GM23338 (cell line): ENCODE measurements at regions not wholly inside any gene's neighbourhood (a gene's known extent, or its start where the extent isn't known, plus 50 kb on each side); places are given as distances from the start of the nearest gene placed in this dataset.

Source experiments
- ATAC-seq: fragments of 200-7000 bp; cut with Tn5 transposase; 3 replicates; pipeline ENCODE4 v1.9.1; 2020
- DNase-seq: peaks from one replicate; pipeline ENCODE4 v3.0.0-alpha.2; 2015; ENCODE audit warnings: low spot score
- H2AFZ ChIP-seq: fragments of 200-600 bp; sonication (generic); 2 replicates; pipeline ENCODE4 v1.8.0; 2016; ENCODE audit warnings: antibody characterized with exemption, mild to moderate bottlenecking, moderate library complexity
- H3F3A ChIP-seq: fragments of 200-600 bp; sonication (generic); replicated peaks from 2 replicates; pipeline ENCODE4 v1.8.0; 2017; ENCODE audit warnings: antibody characterized with exemption, mixed run types, low read depth
- H3K27ac ChIP-seq: fragments of 200-600 bp; sonication (generic); 2 replicates; pipeline ENCODE4 v1.6.1; 2016; ENCODE audit warnings: low read depth
- H3K27me3 ChIP-seq: fragments of 200-600 bp; sonication (generic); 2 replicates; pipeline ENCODE4 v1.8.0; 2016; ENCODE audit warnings: mild to moderate bottlenecking, mixed run types, moderate library complexity; ENCODE audit not compliant: insufficient read depth
- H3K36me3 ChIP-seq: fragments of 200-600 bp; sonication (generic); 2 replicates; pipeline ENCODE4 v1.8.0; 2016; ENCODE audit warnings: mild to moderate bottlenecking; ENCODE audit not compliant: insufficient read depth
- H3K4me1 ChIP-seq: fragments of 200-600 bp; sonication (generic); 2 replicates; pipeline ENCODE4 v1.8.0; 2016; ENCODE audit warnings: mild to moderate bottlenecking, moderate library complexity; ENCODE audit not compliant: insufficient read depth
- H3K4me2 ChIP-seq: fragments of 200-600 bp; sonication (generic); 2 replicates; pipeline ENCODE4 v1.7.1; 2017; ENCODE audit warnings: mixed run types
- H3K4me3 ChIP-seq: fragments of 200-600 bp; sonication (generic); 2 replicates; pipeline ENCODE4 v1.6.1; 2016; ENCODE audit warnings: mixed run types
- H3K79me2 ChIP-seq: fragments of 200-600 bp; sonication (generic); replicated peaks from 2 replicates; pipeline ENCODE4 v1.8.0; 2017; ENCODE audit warnings: mild to moderate bottlenecking; ENCODE audit not compliant: insufficient read depth
- H3K9me2 ChIP-seq: fragments of 200-600 bp; sonication (generic); 2 replicates; pipeline ENCODE4 v1.8.0; 2017; ENCODE audit not compliant: insufficient read depth
- H4K20me1 ChIP-seq: fragments of 200-600 bp; sonication (generic); replicated peaks from 2 replicates; pipeline ENCODE4 v1.8.0; 2017; ENCODE audit warnings: mild to moderate bottlenecking; ENCODE audit not compliant: insufficient read depth
- H3K27ac Mint-ChIP-seq: 2 replicates; pipeline ENCODE4 v1.8.0; 2020; ENCODE audit warnings: inconsistent platforms, mild to moderate bottlenecking, moderate library complexity, mixed read lengths
- H3K27me3 Mint-ChIP-seq: 3 replicates; pipeline ENCODE4 v1.8.0; 2022; ENCODE audit warnings: low read depth, mild to moderate bottlenecking, moderate library complexity, mixed read lengths, inconsistent platforms; ENCODE audit not compliant: insufficient read depth, poor library complexity
- H3K36me3 Mint-ChIP-seq: 3 replicates; pipeline ENCODE4 v1.8.0; 2021; ENCODE audit warnings: low read depth, mild to moderate bottlenecking, inconsistent platforms, moderate library complexity, mixed read lengths
- H3K4me1 Mint-ChIP-seq: 3 replicates; pipeline ENCODE4 v1.8.0; 2020; ENCODE audit warnings: mild to moderate bottlenecking, inconsistent platforms, mixed read lengths
- H3K4me3 Mint-ChIP-seq: 3 replicates; pipeline ENCODE4 v1.8.0; 2021; ENCODE audit warnings: moderate library complexity, mild to moderate bottlenecking, inconsistent platforms, mixed read lengths
- H3K9me3 Mint-ChIP-seq: 3 replicates; pipeline ENCODE4 v1.8.0; 2020; ENCODE audit warnings: moderate library complexity, mild to moderate bottlenecking, inconsistent platforms, mixed read lengths
- EZH2phosphoT487 ChIP-seq: fragments of 200-600 bp; sonication (generic); IDR thresholded peaks from one replicate; pipeline ENCODE4 v1.8.1; 2018; ENCODE audit warnings: antibody characterized with exemption; ENCODE audit not compliant: unreplicated experiment
- JUNB ChIP-seq: IDR thresholded peaks from one replicate; pipeline ENCODE4 v1.6.1; 2016; ENCODE audit warnings: antibody characterized with exemption; ENCODE audit not compliant: unreplicated experiment
- NANOG ChIP-seq: IDR thresholded peaks from 2 replicates; pipeline ENCODE4 v1.6.1; 2016; ENCODE audit warnings: antibody characterized with exemption, borderline replicate concordance
- POLR2AphosphoS5 ChIP-seq: IDR thresholded peaks from 2 replicates; pipeline ENCODE4 v1.6.1; 2016; ENCODE audit warnings: antibody characterized with exemption, low read depth
- REST ChIP-seq: IDR thresholded peaks from one replicate; pipeline ENCODE4 v1.6.1; 2018; ENCODE audit warnings: antibody characterized with exemption; ENCODE audit not compliant: unreplicated experiment
- ZNF331 ChIP-seq: fragments of 250-450 bp; sonication (Bioruptor Pico); IDR thresholded peaks from 2 replicates; pipeline ENCODE4 v1.5.0; 2020; ENCODE audit warnings: low read depth, mild to moderate bottlenecking, moderate library complexity
- TF ChIP-seq, protein P1 (sequence below): IDR thresholded peaks from 2 replicates; pipeline ENCODE4 v1.6.1; 2016; ENCODE audit warnings: antibody characterized with exemption
- TF ChIP-seq, protein P2 (sequence below): fragments of 250-450 bp; sonication (Bioruptor Pico); IDR thresholded peaks from 2 replicates; pipeline ENCODE4 v1.5.0; 2020; ENCODE audit warnings: mild to moderate bottlenecking, moderate library complexity

DNA sequence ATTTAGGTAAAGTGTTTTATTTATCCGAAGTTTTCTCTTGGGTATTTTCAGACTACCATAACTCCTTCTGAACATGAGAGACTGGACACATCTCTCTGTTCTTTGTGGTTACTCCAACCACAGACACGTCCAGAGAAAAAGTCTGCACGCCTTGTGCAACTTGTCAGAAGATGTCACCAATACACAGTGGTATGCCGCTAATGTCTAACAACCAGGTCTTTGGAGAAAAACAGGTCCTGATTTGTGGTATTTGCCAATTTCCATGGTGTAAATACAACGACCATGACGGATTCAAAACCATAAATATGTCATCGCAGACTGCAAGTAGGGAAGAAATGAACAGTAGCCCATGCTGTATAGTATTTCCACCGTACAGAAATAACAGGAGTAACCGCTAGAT is 620.6 kb upstream of the ID2 start:
- no peak for TF ChIP-seq ZNF331 (CRISPR knock-in tag)
- TF ChIP-seq JUNB, result no peak
- no peak for TF ChIP-seq EZH2phosphoT487
- TF ChIP-seq, protein P1, sequence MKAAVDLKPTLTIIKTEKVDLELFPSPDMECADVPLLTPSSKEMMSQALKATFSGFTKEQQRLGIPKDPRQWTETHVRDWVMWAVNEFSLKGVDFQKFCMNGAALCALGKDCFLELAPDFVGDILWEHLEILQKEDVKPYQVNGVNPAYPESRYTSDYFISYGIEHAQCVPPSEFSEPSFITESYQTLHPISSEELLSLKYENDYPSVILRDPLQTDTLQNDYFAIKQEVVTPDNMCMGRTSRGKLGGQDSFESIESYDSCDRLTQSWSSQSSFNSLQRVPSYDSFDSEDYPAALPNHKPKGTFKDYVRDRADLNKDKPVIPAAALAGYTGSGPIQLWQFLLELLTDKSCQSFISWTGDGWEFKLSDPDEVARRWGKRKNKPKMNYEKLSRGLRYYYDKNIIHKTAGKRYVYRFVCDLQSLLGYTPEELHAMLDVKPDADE, result no peak
- no peak for TF ChIP-seq REST
- TF ChIP-seq, protein P2, sequence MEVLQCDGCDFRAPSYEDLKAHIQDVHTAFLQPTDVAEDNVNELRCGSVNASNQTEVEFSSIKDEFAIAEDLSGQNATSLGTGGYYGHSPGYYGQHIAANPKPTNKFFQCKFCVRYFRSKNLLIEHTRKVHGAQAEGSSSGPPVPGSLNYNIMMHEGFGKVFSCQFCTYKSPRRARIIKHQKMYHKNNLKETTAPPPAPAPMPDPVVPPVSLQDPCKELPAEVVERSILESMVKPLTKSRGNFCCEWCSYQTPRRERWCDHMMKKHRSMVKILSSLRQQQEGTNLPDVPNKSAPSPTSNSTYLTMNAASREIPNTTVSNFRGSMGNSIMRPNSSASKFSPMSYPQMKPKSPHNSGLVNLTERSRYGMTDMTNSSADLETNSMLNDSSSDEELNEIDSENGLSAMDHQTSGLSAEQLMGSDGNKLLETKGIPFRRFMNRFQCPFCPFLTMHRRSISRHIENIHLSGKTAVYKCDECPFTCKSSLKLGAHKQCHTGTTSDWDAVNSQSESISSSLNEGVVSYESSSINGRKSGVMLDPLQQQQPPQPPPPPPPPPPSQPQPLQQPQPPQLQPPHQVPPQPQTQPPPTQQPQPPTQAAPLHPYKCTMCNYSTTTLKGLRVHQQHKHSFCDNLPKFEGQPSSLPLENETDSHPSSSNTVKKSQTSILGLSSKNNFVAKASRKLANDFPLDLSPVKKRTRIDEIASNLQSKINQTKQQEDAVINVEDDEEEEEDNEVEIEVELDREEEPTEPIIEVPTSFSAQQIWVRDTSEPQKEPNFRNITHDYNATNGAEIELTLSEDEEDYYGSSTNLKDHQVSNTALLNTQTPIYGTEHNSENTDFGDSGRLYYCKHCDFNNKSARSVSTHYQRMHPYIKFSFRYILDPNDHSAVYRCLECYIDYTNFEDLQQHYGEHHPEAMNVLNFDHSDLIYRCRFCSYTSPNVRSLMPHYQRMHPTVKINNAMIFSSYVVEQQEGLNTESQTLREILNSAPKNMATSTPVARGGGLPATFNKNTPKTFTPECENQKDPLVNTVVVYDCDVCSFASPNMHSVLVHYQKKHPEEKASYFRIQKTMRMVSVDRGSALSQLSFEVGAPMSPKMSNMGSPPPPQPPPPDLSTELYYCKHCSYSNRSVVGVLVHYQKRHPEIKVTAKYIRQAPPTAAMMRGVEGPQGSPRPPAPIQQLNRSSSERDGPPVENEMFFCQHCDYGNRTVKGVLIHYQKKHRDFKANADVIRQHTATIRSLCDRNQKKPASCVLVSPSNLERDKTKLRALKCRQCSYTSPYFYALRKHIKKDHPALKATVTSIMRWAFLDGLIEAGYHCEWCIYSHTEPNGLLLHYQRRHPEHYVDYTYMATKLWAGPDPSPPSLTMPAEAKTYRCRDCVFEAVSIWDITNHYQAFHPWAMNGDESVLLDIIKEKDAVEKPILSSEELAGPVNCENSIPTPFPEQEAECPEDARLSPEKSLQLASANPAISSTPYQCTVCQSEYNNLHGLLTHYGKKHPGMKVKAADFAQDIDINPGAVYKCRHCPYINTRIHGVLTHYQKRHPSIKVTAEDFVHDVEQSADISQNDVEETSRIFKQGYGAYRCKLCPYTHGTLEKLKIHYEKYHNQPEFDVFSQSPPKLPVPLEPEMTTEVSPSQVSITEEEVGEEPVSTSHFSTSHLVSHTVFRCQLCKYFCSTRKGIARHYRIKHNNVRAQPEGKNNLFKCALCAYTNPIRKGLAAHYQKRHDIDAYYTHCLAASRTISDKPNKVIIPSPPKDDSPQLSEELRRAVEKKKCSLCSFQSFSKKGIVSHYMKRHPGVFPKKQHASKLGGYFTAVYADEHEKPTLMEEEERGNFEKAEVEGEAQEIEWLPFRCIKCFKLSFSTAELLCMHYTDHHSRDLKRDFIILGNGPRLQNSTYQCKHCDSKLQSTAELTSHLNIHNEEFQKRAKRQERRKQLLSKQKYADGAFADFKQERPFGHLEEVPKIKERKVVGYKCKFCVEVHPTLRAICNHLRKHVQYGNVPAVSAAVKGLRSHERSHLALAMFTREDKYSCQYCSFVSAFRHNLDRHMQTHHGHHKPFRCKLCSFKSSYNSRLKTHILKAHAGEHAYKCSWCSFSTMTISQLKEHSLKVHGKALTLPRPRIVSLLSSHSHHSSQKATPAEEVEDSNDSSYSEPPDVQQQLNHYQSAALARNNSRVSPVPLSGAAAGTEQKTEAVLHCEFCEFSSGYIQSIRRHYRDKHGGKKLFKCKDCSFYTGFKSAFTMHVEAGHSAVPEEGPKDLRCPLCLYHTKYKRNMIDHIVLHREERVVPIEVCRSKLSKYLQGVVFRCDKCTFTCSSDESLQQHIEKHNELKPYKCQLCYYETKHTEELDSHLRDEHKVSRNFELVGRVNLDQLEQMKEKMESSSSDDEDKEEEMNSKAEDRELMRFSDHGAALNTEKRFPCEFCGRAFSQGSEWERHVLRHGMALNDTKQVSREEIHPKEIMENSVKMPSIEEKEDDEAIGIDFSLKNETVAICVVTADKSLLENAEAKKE, result no peak
- TF ChIP-seq POLR2AphosphoS5, result no peak
- TF ChIP-seq NANOG, result no peak
- H3K4me1 Mint-ChIP-seq, result peaks cover 3% of the 10 kb centered on the region; the same call in 1 of the 3 replicates
- ATAC-seq, result no peak

More for the DNA sequence above, 620.6 kb upstream of the ID2 start:
- H3F3A ChIP-seq, result no peaks in the 10 kb centered on the region
- no peak overlapping the region for H2AFZ ChIP-seq
- H3K36me3 ChIP-seq, result no peaks in the 10 kb centered on the region
- no peak overlapping the region for H3K27ac Mint-ChIP-seq
- 0 out of 2 replicates have a peak, but pooled peaks cover 4% of the 10 kb centered on the region for H3K9me2 ChIP-seq
- no peak overlapping the region for H3K27ac ChIP-seq
- peaks cover 4% of the 10 kb centered on the region for H3K27me3 Mint-ChIP-seq
- no peaks in the 10 kb centered on the region for H3K27me3 ChIP-seq
- peaks cover 19% of the 10 kb centered on the region for H3K9me3 Mint-ChIP-seq
- H3K4me2 ChIP-seq, result no peak overlapping the region
- peaks cover 27% of the 10 kb centered on the region; the same call in 2 of the 3 replicates for H3K36me3 Mint-ChIP-seq
- H3K4me1 ChIP-seq, result no peaks in the 10 kb centered on the region
- H3K4me3 Mint-ChIP-seq, result no peak overlapping the region
- no peak for DNase-seq
- no peaks in the 10 kb centered on the region for H4K20me1 ChIP-seq
- no peak overlapping the region for H3K4me3 ChIP-seq
- no peaks in the 10 kb centered on the region for H3K79me2 ChIP-seq
